ENCODE measurements at regions not wholly inside any gene's neighbourhood (a gene's known extent, or its start where the extent isn't known, plus 50 kb on each side); places are given as distances from the start of the nearest gene placed in this dataset.

GRCh38 chr7:32263611-32264010 lies 193.4 kb upstream of the PDE1C start:
- Histone ChIP-seq H3K9me3 (ENCODE audit: control insufficient read depth, low read length) (no peaks in the 10 kb centered on the region), H3K14ac (ENCODE audit: low read length in 2 of 2) (no peak overlapping the region), H3K4me3 (ENCODE audit: insufficient read depth in 1 of 2, low read depth in 1 of 2, low read length in 2 of 2) (no peak overlapping the region), H3K27me3 (ENCODE audit: control insufficient read depth in 1 of 2, insufficient read depth in 1 of 2, low read length in 2 of 2) (peaks cover 6 to 8% of the 10 kb centered on the region in 2 experiments), H3K9ac (ENCODE audit: low read length) (no peak overlapping the region), H3K23ac (ENCODE audit: low read length in 2 of 2) (no peak overlapping the region), H4K8ac (ENCODE audit: low read length) (no peak overlapping the region), H3K79me1 (replicated peaks; ENCODE audit: low read length, poor library complexity, severe bottlenecking) (no peaks in the 10 kb centered on the region), H3K36me3 (ENCODE audit: control insufficient read depth in 1 of 2, insufficient read depth in 2 of 2, low read depth in 1 of 2, low read length in 2 of 2) (no peaks in the 10 kb centered on the region), H2AK5ac (ENCODE audit: low read length, severe bottlenecking) (no peak overlapping the region), H3K4me1 (ENCODE audit: control insufficient read depth, insufficient read depth, low read depth, low read length) (peaks cover 1% of the 10 kb centered on the region), H3K4ac (ENCODE audit: low read depth in 1 of 2, low read length in 2 of 2) (no peak overlapping the region), H3K4me2 (ENCODE audit: low read length, poor library complexity, severe bottlenecking) (no peak overlapping the region), H2AFZ (ENCODE audit: low read depth, low read length) (no peak overlapping the region), H3K18ac (ENCODE audit: low read depth in 1 of 2, low read length in 2 of 2) (no peak overlapping the region), H3K27ac (ENCODE audit: low read length, poor library complexity, severe bottlenecking) (no peak overlapping the region), H2BK5ac (ENCODE audit: low read depth, low read length, poor library complexity, severe bottlenecking) (no peak overlapping the region), H2BK120ac (ENCODE audit: low read depth, low read length) (no peak overlapping the region), H4K91ac (ENCODE audit: low read length) (no peak overlapping the region), H2BK12ac (ENCODE audit: low read length in 2 of 2) (no peak overlapping the region), H2BK15ac (ENCODE audit: low read depth, poor library complexity, severe bottlenecking) (no peak overlapping the region)
- no peak for DNase-seq

- Histone ChIP-seq H3K36me3 (ENCODE audit: control insufficient read depth in 1 of 2, insufficient read depth in 2 of 2, low read depth in 1 of 2, low read length in 2 of 2) (no peaks in the 10 kb centered on the region), H2AK5ac (ENCODE audit: low read length, severe bottlenecking) (no peak overlapping the region), H2AFZ (ENCODE audit: low read depth, low read length) (peak overlapping the region; percentile 89), H3K4me3 (ENCODE audit: insufficient read depth in 1 of 2, low read depth in 1 of 2, low read length in 2 of 2) (no peak overlapping the region), H3K27ac (ENCODE audit: low read length, poor library complexity, severe bottlenecking) (no peak overlapping the region), H3K4me1 (ENCODE audit: control insufficient read depth, insufficient read depth, low read depth, low read length) (peaks cover 1% of the 10 kb centered on the region), H3K9me3 (ENCODE audit: control insufficient read depth, low read length) (no peaks in the 10 kb centered on the region), H4K91ac (ENCODE audit: low read length) (no peak overlapping the region), H3K4ac (ENCODE audit: low read depth in 1 of 2, low read length in 2 of 2) (no peak overlapping the region), H3K23ac (ENCODE audit: low read length in 2 of 2) (no peak overlapping the region), H2BK120ac (ENCODE audit: low read depth, low read length) (no peak overlapping the region), H3K9ac (ENCODE audit: low read length) (no peak overlapping the region), H3K18ac (ENCODE audit: low read depth in 1 of 2, low read length in 2 of 2) (no peak overlapping the region), H3K4me2 (ENCODE audit: low read length, poor library complexity, severe bottlenecking) (no peak overlapping the region), H3K27me3 (ENCODE audit: control insufficient read depth in 1 of 2, insufficient read depth in 1 of 2, low read length in 2 of 2) (peaks cover 0 to 7% of the 10 kb centered on the region in 2 experiments), H2BK5ac (ENCODE audit: low read depth, low read length, poor library complexity, severe bottlenecking) (no peak overlapping the region), H3K14ac (ENCODE audit: low read length in 2 of 2) (peak overlapping the region in 1 of 2 experiments; percentile 19), H2BK12ac (ENCODE audit: low read length in 2 of 2) (no peak overlapping the region), H4K8ac (ENCODE audit: low read length) (no peak overlapping the region), H2BK15ac (ENCODE audit: low read depth, poor library complexity, severe bottlenecking) (no peak overlapping the region), H3K79me1 (replicated peaks; ENCODE audit: low read length, poor library complexity, severe bottlenecking) (no peaks in the 10 kb centered on the region)
- WGBS, result 84% methylated on average over 4 of the region's 4 CpGs
- no peak for DNase-seq
These were observed 192.1 kb upstream of the PDE1C start for GRCh38 chr7:32262315-32262714.

- H4K8ac ChIP-seq (ENCODE audit: low read length), result no peak overlapping the region
- DNase-seq, result no peak
- 73% methylated on average over 12 of the region's 12 CpGs for WGBS
- no peak overlapping the region for H3K18ac ChIP-seq (ENCODE audit: low read depth in 1 of 2, low read length in 2 of 2)
- H3K4me2 ChIP-seq (ENCODE audit: low read length, poor library complexity, severe bottlenecking), result no peak overlapping the region
- no peak overlapping the region for H2AFZ ChIP-seq (ENCODE audit: low read depth, low read length)
- no peak overlapping the region for H3K4ac ChIP-seq (ENCODE audit: low read depth in 1 of 2, low read length in 2 of 2)
- H2BK5ac ChIP-seq (ENCODE audit: low read depth, low read length, poor library complexity, severe bottlenecking), result no peak overlapping the region
- no peak overlapping the region for H2BK12ac ChIP-seq (ENCODE audit: low read length in 2 of 2)
- no peak overlapping the region for H3K14ac ChIP-seq (ENCODE audit: low read length in 2 of 2)
- no peak overlapping the region for H3K4me3 ChIP-seq (ENCODE audit: insufficient read depth in 1 of 2, low read depth in 1 of 2, low read length in 2 of 2)
- H3K36me3 ChIP-seq (ENCODE audit: control insufficient read depth in 1 of 2, insufficient read depth in 2 of 2, low read depth in 1 of 2, low read length in 2 of 2), result no peaks in the 10 kb centered on the region
- peaks cover 4 to 5% of the 10 kb centered on the region in 2 experiments for H3K27me3 ChIP-seq (ENCODE audit: control insufficient read depth in 1 of 2, insufficient read depth in 1 of 2, low read length in 2 of 2)
- no peak overlapping the region for H3K9ac ChIP-seq (ENCODE audit: low read length)
- peaks cover 1% of the 10 kb centered on the region for H3K4me1 ChIP-seq (ENCODE audit: control insufficient read depth, insufficient read depth, low read depth, low read length)
- H2BK120ac ChIP-seq (ENCODE audit: low read depth, low read length), result no peak overlapping the region
- no peak overlapping the region for H4K91ac ChIP-seq (ENCODE audit: low read length)
- no peak overlapping the region for H3K23ac ChIP-seq (ENCODE audit: low read length in 2 of 2)
- no peak overlapping the region for H3K27ac ChIP-seq (ENCODE audit: low read length, poor library complexity, severe bottlenecking)
- H3K79me1 ChIP-seq (replicated peaks; ENCODE audit: low read length, poor library complexity, severe bottlenecking), result no peaks in the 10 kb centered on the region
- no peak overlapping the region for H2BK15ac ChIP-seq (ENCODE audit: low read depth, poor library complexity, severe bottlenecking)
- H3K9me3 ChIP-seq (ENCODE audit: control insufficient read depth, low read length), result no peaks in the 10 kb centered on the region
- H2AK5ac ChIP-seq (ENCODE audit: low read length, severe bottlenecking), result no peak overlapping the region
These were observed 189.9 kb upstream of the PDE1C start for GRCh38 chr7:32259931-32260596.

GRCh38 chr7:32258265-32258664 lies 188.1 kb upstream of the PDE1C start:
- no peak overlapping the region for H3K4me2 ChIP-seq (ENCODE audit: low read length, poor library complexity, severe bottlenecking)
- H2BK5ac ChIP-seq (ENCODE audit: low read depth, low read length, poor library complexity, severe bottlenecking), result no peak overlapping the region
- no peak overlapping the region for H3K9ac ChIP-seq (ENCODE audit: low read length)
- no peak overlapping the region for H2BK15ac ChIP-seq (ENCODE audit: low read depth, poor library complexity, severe bottlenecking)
- H3K9me3 ChIP-seq (ENCODE audit: control insufficient read depth, low read length), result no peaks in the 10 kb centered on the region
- no peak overlapping the region for H2BK120ac ChIP-seq (ENCODE audit: low read depth, low read length)
- H3K4ac ChIP-seq (ENCODE audit: low read depth in 1 of 2, low read length in 2 of 2), result no peak overlapping the region
- no peak overlapping the region for H3K18ac ChIP-seq (ENCODE audit: low read depth in 1 of 2, low read length in 2 of 2)
- no peak for DNase-seq
- H4K8ac ChIP-seq (ENCODE audit: low read length), result no peak overlapping the region
- no peak overlapping the region for H3K23ac ChIP-seq (ENCODE audit: low read length in 2 of 2)
- H2AFZ ChIP-seq (ENCODE audit: low read depth, low read length), result no peak overlapping the region
- H2AK5ac ChIP-seq (ENCODE audit: low read length, severe bottlenecking), result no peak overlapping the region
- H3K27me3 ChIP-seq (ENCODE audit: control insufficient read depth in 1 of 2, insufficient read depth in 1 of 2, low read length in 2 of 2), result peaks cover 4 to 5% of the 10 kb centered on the region in 2 experiments
- no peak overlapping the region for H3K27ac ChIP-seq (ENCODE audit: low read length, poor library complexity, severe bottlenecking)
- WGBS, result 76% methylated on average over 3 of the region's 4 CpGs
- H2BK12ac ChIP-seq (ENCODE audit: low read length in 2 of 2), result no peak overlapping the region
- H4K91ac ChIP-seq (ENCODE audit: low read length), result no peak overlapping the region
- no peaks in the 10 kb centered on the region for H3K79me1 ChIP-seq (replicated peaks; ENCODE audit: low read length, poor library complexity, severe bottlenecking)
- H3K4me3 ChIP-seq (ENCODE audit: insufficient read depth in 1 of 2, low read depth in 1 of 2, low read length in 2 of 2), result no peak overlapping the region
- H3K36me3 ChIP-seq (ENCODE audit: control insufficient read depth in 1 of 2, insufficient read depth in 2 of 2, low read depth in 1 of 2, low read length in 2 of 2), result no peaks in the 10 kb centered on the region
- peaks cover 1% of the 10 kb centered on the region for H3K4me1 ChIP-seq (ENCODE audit: control insufficient read depth, insufficient read depth, low read depth, low read length)
- H3K14ac ChIP-seq (ENCODE audit: low read length in 2 of 2), result no peak overlapping the region
